ENCODE measurements at regions not wholly inside any gene's neighbourhood (a gene's known extent, or its start where the extent isn't known, plus 50 kb on each side); places are given as distances from the start of the nearest gene placed in this dataset.

GRCh38 chr15:70459312-70459711, 304.0 kb downstream of the UACA start:
- no peaks in the 10 kb centered on the region for H4K20me1 ChIP-seq (replicated peaks in 1 of 2; ENCODE audit: control insufficient read depth in 1 of 2, insufficient read depth in 2 of 2, low read length in 2 of 2)
- ChIA-PET CTCF (ENCODE audit: partially characterized antibody) (interaction anchor here (0.9 to 2.0 kb wide), 8 partner anchors 8 to 381 kb away, joined by 3 to 12 read pairs (median 4); no protein-coding TSS in a partner anchor), POLR2A (ENCODE audit: partially characterized antibody) (no interaction called here)
- no peak overlapping the region for H3K4me2 ChIP-seq (ENCODE audit: insufficient read depth in 1 of 2, low read depth in 2 of 2, low read length in 2 of 2)
- H3K4me3 ChIP-seq (ENCODE audit: extremely low read depth in 1 of 4, insufficient read depth in 2 of 4, low read depth in 3 of 4, low read length in 4 of 4): no peak overlapping the region
- DNase-seq (ENCODE audit: low read depth in 1 of 2, low spot score in 2 of 2): no peak
- no peak overlapping the region for H3K23ac ChIP-seq (ENCODE audit: insufficient read length)
- H2BK5ac ChIP-seq (ENCODE audit: low read depth, low read length): no peak overlapping the region
- H3K4ac ChIP-seq (replicated peaks; ENCODE audit: insufficient read length, low read depth, low read length): no peak overlapping the region
- no peak overlapping the region; the same call in 1 of the 2 replicates for H2BK15ac ChIP-seq (ENCODE audit: low read length)
- no peak for FAIRE-seq
- H3K9ac ChIP-seq (replicated peaks in 1 of 4; ENCODE audit: extremely low read depth in 1 of 4, low read depth in 3 of 4, low read length in 3 of 4): no peak overlapping the region
- 90% methylated on average over 4 of the region's 4 CpGs; no CpG with 5 or more reads in 1 of the 2 experiments for WGBS, 2 experiments (ENCODE audit: extremely low coverage in 1 of 2, insufficient coverage in 1 of 2, insufficient read length in 1 of 2, insufficient replicate concordance in 2 of 2, low coverage in 1 of 2, low lambda C conversion rate in 2 of 2, missing lambda C conversion rate in 1 of 2)
- 0 out of 4 replicates have a peak, but pooled peaks cover 0 to 2% of the 10 kb centered on the region in 2 experiments for H3K9me3 ChIP-seq (ENCODE audit: insufficient read depth in 2 of 2, low read depth in 1 of 2, low read length in 1 of 2)
- no peak overlapping the region for H3K18ac ChIP-seq (ENCODE audit: extremely low read depth, low read length)
- peak overlapping the region; percentile 77; the same call in 1 of the 2 replicates for H2BK12ac ChIP-seq (ENCODE audit: low read depth, low read length)
- H3K79me1 ChIP-seq (ENCODE audit: low read depth, low read length): no peaks in the 10 kb centered on the region
- H3K23me2 ChIP-seq (ENCODE audit: low read depth, low read length): no peaks in the 10 kb centered on the region
- no peak overlapping the region for H2AK5ac ChIP-seq (ENCODE audit: low read depth, low read length)
- H3K79me2 ChIP-seq (ENCODE audit: control insufficient read depth in 1 of 2, insufficient read depth in 2 of 2, low read length in 2 of 2): no peaks in the 10 kb centered on the region
- no peak overlapping the region for H3K27ac ChIP-seq (ENCODE audit: low read depth, low read length)
- H2BK20ac ChIP-seq (ENCODE audit: low read length): no peak overlapping the region
- H3K36me3 ChIP-seq (ENCODE audit: control insufficient read depth in 2 of 4, insufficient read depth in 4 of 4, low read length in 3 of 4): no peaks in the 10 kb centered on the region
- no peak overlapping the region for H4K8ac ChIP-seq (ENCODE audit: extremely low read depth, insufficient read depth, low read length)
- no peaks in the 10 kb centered on the region for H3K27me3 ChIP-seq (replicated peaks in 1 of 4; ENCODE audit: control insufficient read depth in 3 of 4, extremely low read depth in 1 of 4, insufficient read depth in 3 of 4, low read length in 3 of 4)
- no peaks in the 10 kb centered on the region; a peak in 1 of 7 replicates for H3K4me1 ChIP-seq (replicated peaks in 1 of 4; ENCODE audit: control insufficient read depth in 3 of 4, insufficient read depth in 4 of 4, low read length in 3 of 4)
- TF ChIP-seq KDM5A (IDR thresholded peaks at IDR 0.05; ENCODE audit: low read length) (no peak), JUN (IDR thresholded peaks at IDR 0.05; ENCODE audit: low read depth, low read length) (no peak), TBP (IDR thresholded peaks at IDR 0.05; ENCODE audit: low read depth, low read length) (no peak), JUND (IDR thresholded peaks at IDR 0.05; ENCODE audit: low read length) (no peak), SUZ12 (IDR thresholded peaks at IDR 0.05; ENCODE audit: low read length) (no peak), CREB1 (IDR thresholded peaks at IDR 0.05) (no peak), CEBPB (IDR thresholded peaks at IDR 0.05; ENCODE audit: low read depth, low read length) (no peak), SRF (IDR thresholded peaks at IDR 0.05; ENCODE audit: low read depth, low read length) (no peak), NANOG (IDR thresholded peaks at IDR 0.05; ENCODE audit: insufficient read depth, low read depth, low read length, poor library complexity, severe bottlenecking) (no peak), GTF2F1 (IDR thresholded peaks at IDR 0.05; ENCODE audit: borderline replicate concordance, low read depth, low read length) (no peak), KDM1A (IDR thresholded peaks at IDR 0.05; ENCODE audit: borderline replicate concordance, low read length) (no peak), CTBP2 (IDR thresholded peaks at IDR 0.05; ENCODE audit: borderline replicate concordance, insufficient read depth, insufficient read length, low read length) (no peak), POLR2AphosphoS5 (IDR thresholded peaks at IDR 0.05; ENCODE audit: low read depth, low read length) (no peak), TEAD4 (IDR thresholded peaks at IDR 0.05; ENCODE audit: low read depth, low read length) (no peak), EP300 (IDR thresholded peaks at IDR 0.05; ENCODE audit: borderline replicate concordance in 1 of 2, low read depth in 2 of 2, low read length in 2 of 2) (no peak)
- TF ChIP-seq, protein P1, sequence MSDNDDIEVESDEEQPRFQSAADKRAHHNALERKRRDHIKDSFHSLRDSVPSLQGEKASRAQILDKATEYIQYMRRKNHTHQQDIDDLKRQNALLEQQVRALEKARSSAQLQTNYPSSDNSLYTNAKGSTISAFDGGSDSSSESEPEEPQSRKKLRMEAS (IDR thresholded peaks at IDR 0.05): no peak
- H2BK120ac ChIP-seq (replicated peaks; ENCODE audit: low read depth, low read length): no peak overlapping the region
- no peak overlapping the region for H3K56ac ChIP-seq (replicated peaks; ENCODE audit: insufficient read length, low read depth, low read length)
- H3K14ac ChIP-seq (ENCODE audit: insufficient read length): no peak overlapping the region
- no peak overlapping the region for H2AFZ ChIP-seq (ENCODE audit: low read length)
- no peak overlapping the region for H4K5ac ChIP-seq (ENCODE audit: insufficient read length, low read depth, low read length)
- H4K91ac ChIP-seq (replicated peaks; ENCODE audit: insufficient read length, low read length): no peak overlapping the region

All from H1 (cell line).